K562 (cell line): ENCODE measurements at regions not wholly inside any gene's neighbourhood (a gene's known extent, or its start where the extent isn't known, plus 50 kb on each side); places are given as distances from the start of the nearest gene placed in this dataset.

Experiments used
- ATAC-seq: fragments of 200-7000 bp; cut with Tn5 transposase; 3 replicates; pipeline ENCODE4 v1.9.1; 2020; ENCODE audit warnings: moderate library complexity
- BruUV-seq: library from RNA; stranded (reverse); fragments of 400-500 nt; replicated peaks from 2 replicates; lab custom pipeline; 2021; lab: Mats Ljungman, UMichigan
- CTCF ChIA-PET: fragments of 300-600 bp; formaldehyde crosslinking; extraction: SDS; loops from one replicate; lab custom pipeline; 2021; ENCODE audit warnings: low intra/inter-chr PET ratio; lab: Yijun Ruan, JAX
- POLR2A ChIA-PET: fragments of 300-600, 350-650 bp; sonication (Branson Sonifier 250); formaldehyde crosslinking; extraction: SDS; loops from one replicate; lab custom pipeline; 2021; ENCODE audit warnings: antibody characterized with exemption, inconsistent platforms; lab: Yijun Ruan, JAX
- DNase-seq, 4 experiments: peaks; one replicate each; pipeline versions ENCODE4 v3.0.0 to v3.0.0-alpha.2; 2011 to 2018; ENCODE audit warnings: low spot score in 3 of 4, mixed read lengths in 3 of 4; ENCODE audit errors: extremely low read depth in 1 of 4
- FAIRE-seq: peaks from 2 replicates; lab custom pipeline; 2011; peaks lifted over from hg19 to GRCh38; lab: Jason Lieb, UNC
- H2AFZ ChIP-seq: 2 replicates; pipeline ENCODE4 v1.6.0; 2011; ENCODE audit warnings: low read depth, low read length, control low read depth, inconsistent platforms
- H3K27ac ChIP-seq: fragments of 200-600 bp; 3 replicates; pipeline ENCODE4 v1.8.0; 2011; ENCODE audit warnings: low read depth, mild to moderate bottlenecking, control low read depth, inconsistent platforms, low read length, moderate library complexity, mixed read lengths; ENCODE audit errors: extremely low read depth
- H3K27me3 ChIP-seq, 2 experiments: fragments of 300-600 bp in 1 of 2; 2 replicates in 1 of 2; 3 replicates in 1 of 2; pipeline versions ENCODE4 v1.6.0 to v1.8.0; 2011; ENCODE audit warnings: inconsistent platforms in 2 of 2, low read length in 2 of 2, mild to moderate bottlenecking in 1 of 2, mixed read lengths in 1 of 2, moderate library complexity in 1 of 2; ENCODE audit not compliant: control insufficient read depth in 2 of 2, insufficient read depth in 2 of 2
- H3K36me3 ChIP-seq: fragments of 300-600 bp; 3 replicates; pipeline ENCODE4 v1.8.0; 2011; ENCODE audit warnings: mild to moderate bottlenecking, low read length, inconsistent platforms; ENCODE audit not compliant: control insufficient read depth, insufficient read depth
- H3K4me1 ChIP-seq, 2 experiments: fragments of 200-600 bp in 1 of 2; replicated peaks in 1 of 2; 2 replicates in 1 of 2; 3 replicates in 1 of 2; pipeline versions ENCODE4 v1.5.1 to v1.8.0; 2011; ENCODE audit warnings: inconsistent platforms in 2 of 2, low read length in 2 of 2, mild to moderate bottlenecking in 1 of 2, mixed read lengths in 1 of 2, moderate library complexity in 1 of 2; ENCODE audit not compliant: control insufficient read depth in 2 of 2, insufficient read depth in 2 of 2
- H3K4me2 ChIP-seq: 2 replicates; pipeline ENCODE4 v1.6.1; 2011; ENCODE audit warnings: low read length, control low read depth, inconsistent platforms, mixed read lengths; ENCODE audit not compliant: insufficient read depth
- H3K4me3 ChIP-seq: fragments of 200-600 bp; sonication (generic), shearing (Covaris generic); 2 replicates; pipeline ENCODE4 v1.5.1; 2016; ENCODE audit warnings: control low read depth, inconsistent platforms
- H3K79me2 ChIP-seq: fragments of 200-600 bp; 3 replicates; pipeline ENCODE4 v1.8.0; 2011; ENCODE audit warnings: low read length, inconsistent platforms; ENCODE audit not compliant: control insufficient read depth, insufficient read depth
- H3K9ac ChIP-seq, 2 experiments: 2 replicates each; pipeline versions ENCODE4 v1.6.0 to v1.6.1; 2011; ENCODE audit warnings: low read depth in 2 of 2, low read length in 2 of 2, control low read depth in 1 of 2, inconsistent platforms in 1 of 2, mild to moderate bottlenecking in 1 of 2, mixed read lengths in 1 of 2; ENCODE audit not compliant: insufficient read depth in 1 of 2
- H3K9me1 ChIP-seq: one replicate; pipeline ENCODE4 v1.6.0; 2011; ENCODE audit warnings: inconsistent platforms, mild to moderate bottlenecking, low read length, moderate library complexity; ENCODE audit not compliant: control insufficient read depth, insufficient read depth
- H3K9me3 ChIP-seq: replicated peaks from 2 replicates; pipeline ENCODE4 v1.5.1; 2011; ENCODE audit warnings: low read depth, low read length, inconsistent platforms; ENCODE audit not compliant: control insufficient read depth, insufficient read depth
- H4K20me1 ChIP-seq: replicated peaks from 2 replicates; pipeline ENCODE4 v1.6.1; 2011; ENCODE audit warnings: low read length, inconsistent platforms, mixed read lengths; ENCODE audit not compliant: control insufficient read depth, insufficient read depth
- ASH1L ChIP-seq: fragments of 450-650 bp; IDR thresholded peaks from 2 replicates; pipeline ENCODE4 v1.6.1; 2018; ENCODE audit warnings: borderline replicate concordance, mild to moderate bottlenecking, low read depth; ENCODE audit not compliant: partially characterized antibody
- BCL6 ChIP-seq: fragments of 250-450 bp; sonication (Bioruptor Pico); IDR thresholded peaks from 2 replicates; pipeline ENCODE4 v1.4.0; 2020
- BCOR ChIP-seq: fragments of 450-650 bp; IDR thresholded peaks from 2 replicates; pipeline ENCODE4 v1.6.1; 2016
- BHLHE40 ChIP-seq: IDR thresholded peaks from 2 replicates; pipeline ENCODE4 v1.6.1; 2011; ENCODE audit warnings: low read length, improper control_type of control experiment
- DACH1 ChIP-seq: fragments of 450-650 bp; IDR thresholded peaks from 2 replicates; pipeline ENCODE4 v1.6.1; 2018; ENCODE audit not compliant: partially characterized antibody
- FOXA3 ChIP-seq, 2 experiments: fragments of 450-650 bp in 1 of 2; sonication (generic) in 1 of 2; formaldehyde crosslinking; IDR thresholded peaks in 1 of 2; conservative IDR thresholded peaks in 1 of 2; 2 replicates each; pipeline versions ENCODE4 v1.4.0 to v1.8.0; 2020 to 2022; ENCODE audit warnings: mild to moderate bottlenecking in 2 of 2, missing genetic modification reagents in 1 of 2
- FOXK1 ChIP-seq: sonication (generic); formaldehyde crosslinking; IDR thresholded peaks from 2 replicates; pipeline ENCODE4 v1.8.0; 2022; ENCODE audit warnings: missing genetic modification reagents, mild to moderate bottlenecking, borderline replicate concordance
- ILK ChIP-seq: fragments of 450-650 bp; IDR thresholded peaks from 2 replicates; pipeline ENCODE4 v1.6.1; 2016; ENCODE audit warnings: missing genetic modification characterization, low read depth, mild to moderate bottlenecking, missing compliant biosample characterization, moderate library complexity, borderline replicate concordance
- MCM2 ChIP-seq: fragments of 450-650 bp; IDR thresholded peaks from 2 replicates; pipeline ENCODE4 v1.6.1; 2017; ENCODE audit warnings: low read depth, mild to moderate bottlenecking
- MECOM ChIP-seq: fragments of 250-450 bp; sonication (Bioruptor Pico); IDR thresholded peaks from 2 replicates; pipeline ENCODE4 v1.8.0; 2022; ENCODE audit warnings: inconsistent platforms
- PYGO2 ChIP-seq: fragments of 450-650 bp; IDR thresholded peaks from 2 replicates; pipeline ENCODE4 v1.6.1; 2016; ENCODE audit warnings: mild to moderate bottlenecking, missing genetic modification characterization, moderate library complexity, missing compliant biosample characterization
- RBM15 ChIP-seq: fragments of 200-400 bp; formaldehyde crosslinking; IDR thresholded peaks from 2 replicates; pipeline ENCODE4 v1.6.1; 2018; ENCODE audit warnings: mild to moderate bottlenecking, low read length, moderate library complexity; ENCODE audit not compliant: insufficient read depth
- RBM34 ChIP-seq: fragments of 200-400 bp; formaldehyde crosslinking; IDR thresholded peaks from 2 replicates; pipeline ENCODE4 v1.6.1; 2018; ENCODE audit warnings: low read length, borderline replicate concordance; ENCODE audit not compliant: insufficient read depth
- SREBF2 ChIP-seq: sonication (generic); formaldehyde crosslinking; IDR thresholded peaks from 2 replicates; pipeline ENCODE4 v1.4.0; 2020; ENCODE audit warnings: mild to moderate bottlenecking, missing genetic modification reagents
- STAG1 ChIP-seq: sonication (generic); formaldehyde crosslinking; IDR thresholded peaks from 2 replicates; pipeline ENCODE4 v1.5.0; 2020; ENCODE audit warnings: missing genetic modification reagents, borderline replicate concordance
- TCF3 ChIP-seq: sonication (generic); formaldehyde crosslinking; IDR thresholded peaks from 2 replicates; pipeline ENCODE4 v1.4.0; 2020; ENCODE audit warnings: mild to moderate bottlenecking, missing genetic modification reagents
- ZNF431 ChIP-seq: sonication (generic); formaldehyde crosslinking; IDR thresholded peaks from 2 replicates; pipeline ENCODE4 v1.8.0; 2022; ENCODE audit warnings: mild to moderate bottlenecking, missing genetic modification reagents
- ZNF507 ChIP-seq: conservative IDR thresholded peaks from 2 replicates; pipeline ENCODE4 v1.6.1; 2017; ENCODE audit warnings: missing genetic modification characterization, missing compliant biosample characterization
- ZNF780A ChIP-seq: fragments of 250-450 bp; sonication (Bioruptor Pico); IDR thresholded peaks from 2 replicates; pipeline ENCODE4 v1.5.0; 2021; ENCODE audit warnings: mild to moderate bottlenecking
- WGBS: fragments of 100-300 bp; shearing (Covaris generic); methylation state at CpG from one replicate; pipeline ENCODE4 v1.1.6; 2016; ENCODE audit warnings: low coverage, mixed read lengths; ENCODE audit not compliant: insufficient coverage; ENCODE audit errors: missing lambda C conversion rate; 5-methylcytosine and 5-hydroxymethylcytosine counted together
- in situ Hi-C: fragments of 300-500 bp; cut with MboI; formaldehyde crosslinking; loops from 4 replicates; pipeline ENCODE4 v1.15.0; 2018; ENCODE audit warnings: inconsistent platforms, mixed read lengths
- intact Hi-C: fragments of 100-400 bp; cut with micrococcal nuclease; formaldehyde crosslinking; loops from 2 replicates; pipeline ENCODE4 v1.14.2; 2022

- no peak overlapping the region for H3K9ac ChIP-seq
- no peaks in the 10 kb centered on the region for H3K36me3 ChIP-seq
- H3K4me2 ChIP-seq: no peak overlapping the region
- intact Hi-C loops: no loop called here
- no peaks in the 10 kb centered on the region for H3K9me3 ChIP-seq
- no peak for ATAC-seq
- CTCF ChIA-PET: no interaction called here
- DNase-seq: no peak
- in situ Hi-C loops: no loop called here
- no peak overlapping the region for H3K4me3 ChIP-seq
- H3K27me3 ChIP-seq: no peaks in the 10 kb centered on the region
- no peaks in the 10 kb centered on the region for H3K79me2 ChIP-seq
- TF ChIP-seq FOXK1 (CRISPR knock-in tag) (no peak), BCL6 (no peak), MECOM (CRISPR knock-in tag) (no peak), DACH1 (no peak), RBM15 (no peak), STAG1 (CRISPR knock-in tag) (no peak), ZNF431 (no peak), SREBF2 (CRISPR knock-in tag) (no peak), RBM34 (no peak), BCOR (no peak), MCM2 (no peak), ASH1L (no peak), ILK (tag) (no peak), FOXA3 (CRISPR knock-in tag; conservative IDR thresholded peaks at IDR 0.05 in 1 of 2, IDR thresholded peaks at IDR 0.05 in 1 of 2) (no peak), PYGO2 (tag) (no peak), TCF3 (no peak), BHLHE40 (no peak), ZNF780A (CRISPR knock-in tag) (no peak), ZNF507 (no peak)
- TF ChIP-seq, all 486 proteins: peak for 0
- no TSS peak for BruUV-seq
- 0% methylated on average over 1 of the region's 1 CpG for WGBS
- Histone ChIP-seq H4K20me1 (no peaks in the 10 kb centered on the region), H3K27ac (no peak overlapping the region), H3K4me1 (no peaks in the 10 kb centered on the region), H3K9me1 (no peaks in the 10 kb centered on the region), H2AFZ (no peak overlapping the region)
- no peak for FAIRE-seq
- POLR2A ChIA-PET: no interaction called here
Measured at GRCh38 chr6:48733581-48733980, 622.6 kb upstream of the PTCHD4 start.
